Neural progenitor cell (in vitro differentiated cells): ENCODE measurements at regions not wholly inside any gene's neighbourhood (a gene's known extent, or its start where the extent isn't known, plus 50 kb on each side); places are given as distances from the start of the nearest gene placed in this dataset.

Experiments used
- CTCF ChIP-seq: fragments of 200-600 bp; sonication (generic); IDR thresholded peaks from 2 replicates; pipeline ENCODE4 v1.5.1; 2017; ENCODE audit warnings: antibody characterized with exemption, mild to moderate bottlenecking
- EZH2phosphoT487 ChIP-seq: fragments of 200-600 bp; sonication (generic); IDR thresholded peaks from 2 replicates; pipeline ENCODE4 v1.6.1; 2017; ENCODE audit warnings: antibody characterized with exemption

- no peak for TF ChIP-seq CTCF
- no peak for TF ChIP-seq EZH2phosphoT487
These were observed 60.1 kb upstream of the CCND2 start for GRCh38 chr12:4213471-4213870.
